ENCODE measurements at regions not wholly inside any gene's neighbourhood (a gene's known extent, or its start where the extent isn't known, plus 50 kb on each side); places are given as distances from the start of the nearest gene placed in this dataset.

DNA sequence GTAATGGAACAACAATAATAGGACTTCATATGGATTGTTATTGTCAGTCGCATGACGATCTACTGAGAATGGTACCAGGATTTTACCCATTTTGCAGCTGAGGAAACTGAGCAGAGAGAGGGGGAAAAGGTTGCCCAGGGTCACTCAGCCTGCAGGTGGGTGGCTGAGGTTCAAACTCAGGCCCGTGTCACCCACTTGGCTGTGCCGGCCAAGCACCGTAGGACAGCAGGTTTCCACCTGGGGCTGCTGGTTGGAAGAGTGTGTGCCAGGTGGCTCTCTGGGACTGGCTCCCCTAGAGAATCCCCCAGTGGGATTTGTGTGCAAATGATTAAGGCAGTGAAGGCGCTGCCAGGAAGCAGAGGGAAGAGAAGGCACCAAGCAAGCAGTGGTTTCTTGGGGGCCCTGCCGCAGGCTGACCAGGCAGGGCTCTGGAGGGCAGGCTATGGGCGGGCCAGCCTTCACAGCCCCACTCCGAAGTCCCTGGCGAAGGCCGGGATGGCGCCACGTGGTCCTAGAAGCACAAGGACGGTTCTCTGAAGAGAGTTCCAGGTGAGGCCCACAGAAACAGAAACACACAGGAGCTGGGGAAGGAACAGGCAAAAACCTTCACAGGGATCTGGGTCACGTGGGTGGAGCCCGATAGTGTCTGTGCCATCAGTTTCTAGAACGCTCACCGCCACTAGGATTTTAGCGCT is 163.5 kb downstream of the IRF8 start:
- no peak for FAIRE-seq

DNA sequence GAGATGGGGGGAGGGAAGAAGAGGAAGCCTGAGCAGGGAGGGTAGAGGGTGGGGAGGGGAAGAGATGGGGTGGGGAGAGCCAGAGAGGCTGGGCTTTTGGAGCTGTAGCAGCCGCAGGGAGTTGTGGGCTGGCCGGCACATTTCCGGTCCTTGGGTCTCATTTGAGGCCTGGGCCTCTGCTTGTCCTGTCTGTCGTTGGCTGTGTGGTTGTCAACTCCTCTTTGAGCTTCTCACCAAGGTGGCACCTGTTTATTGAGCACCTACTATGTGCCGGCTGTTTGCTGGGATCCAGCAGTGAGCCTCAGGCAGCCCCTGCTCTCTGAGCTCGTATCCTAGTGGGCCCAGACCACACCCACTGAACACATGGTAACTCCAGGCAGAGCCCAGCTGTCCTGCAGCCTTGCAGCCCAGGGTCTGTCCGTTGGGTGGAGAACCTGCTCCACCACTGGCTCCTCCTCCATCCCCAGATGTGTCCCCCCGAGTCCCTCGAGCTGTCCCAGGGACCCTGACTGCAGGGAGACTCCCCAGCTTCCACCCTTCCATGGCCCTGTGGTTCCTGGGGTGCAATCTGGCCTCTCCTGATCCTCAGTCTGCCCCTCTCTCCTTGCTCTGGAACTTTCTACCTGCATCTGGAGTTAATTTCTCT is 164.9 kb downstream of the IRF8 start:
- FAIRE-seq, result no peak

GRCh38 chr16:86064431-86065250 is 165.7 kb downstream of the IRF8 start:
- no peak for FAIRE-seq

DNA sequence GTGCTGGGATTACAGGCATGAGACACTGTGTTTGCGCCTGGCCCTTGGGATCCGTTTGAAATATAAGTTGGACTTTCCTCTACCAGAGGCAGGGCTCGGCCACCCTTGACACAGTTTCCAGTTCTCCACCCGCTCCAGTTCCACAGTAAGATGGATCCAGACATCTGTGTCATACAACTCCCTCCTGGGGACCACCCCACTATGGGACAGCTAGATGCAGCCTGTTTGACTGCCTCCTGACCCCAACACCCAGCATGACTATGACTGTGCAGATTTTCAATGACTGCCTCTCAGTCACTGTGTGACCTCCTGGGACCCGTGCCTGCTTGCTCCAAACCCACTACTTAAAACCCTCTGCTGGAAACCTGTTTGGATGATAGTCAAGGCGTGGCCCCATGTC is 166.7 kb downstream of the IRF8 start:
- no peak for FAIRE-seq

DNA sequence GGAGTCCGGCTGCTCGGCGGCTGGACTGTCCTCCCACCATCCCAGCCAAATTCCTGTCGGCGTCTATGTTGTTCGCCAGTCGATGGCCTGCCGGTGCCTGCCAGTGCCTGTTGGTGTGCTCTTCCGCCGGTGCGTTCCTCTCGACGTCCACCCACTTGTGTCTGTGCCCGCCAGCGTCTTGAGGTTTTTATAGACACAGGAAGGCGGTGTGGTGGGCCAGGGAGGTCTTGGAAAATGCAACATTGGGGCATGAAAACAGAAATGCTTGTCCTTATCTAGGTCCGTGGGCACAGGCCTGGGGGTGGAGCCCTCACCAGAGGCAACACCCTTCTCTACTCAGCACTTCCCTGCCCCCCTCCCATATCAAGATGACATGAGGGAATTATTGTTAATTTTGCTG is 167.8 kb downstream of the IRF8 start:
- FAIRE-seq, result no peak

- FAIRE-seq, result no peak
Measured at GRCh38 chr16:86067516-86067915, 168.6 kb downstream of the IRF8 start.

DNA sequence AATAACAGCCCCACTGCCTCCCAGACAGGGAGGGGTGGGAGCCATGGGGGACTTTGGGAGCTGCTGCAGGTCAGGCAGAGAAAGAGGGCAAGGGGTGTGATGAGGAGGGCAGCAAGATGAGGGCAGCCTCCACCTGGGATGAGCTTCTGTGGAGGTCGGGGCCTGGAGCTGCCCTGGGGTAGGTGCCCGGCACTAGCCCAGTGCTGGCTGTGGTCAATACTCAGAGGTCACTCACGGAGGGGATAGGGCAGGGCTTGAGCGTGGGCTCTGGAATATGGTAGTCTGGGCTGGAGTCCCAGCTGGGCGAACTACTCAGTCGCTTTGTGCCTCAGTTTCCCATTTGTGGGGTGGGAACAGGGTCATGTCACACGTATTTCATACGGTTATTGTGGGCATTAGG is 169.0 kb downstream of the IRF8 start:
- no peak for FAIRE-seq

DNA sequence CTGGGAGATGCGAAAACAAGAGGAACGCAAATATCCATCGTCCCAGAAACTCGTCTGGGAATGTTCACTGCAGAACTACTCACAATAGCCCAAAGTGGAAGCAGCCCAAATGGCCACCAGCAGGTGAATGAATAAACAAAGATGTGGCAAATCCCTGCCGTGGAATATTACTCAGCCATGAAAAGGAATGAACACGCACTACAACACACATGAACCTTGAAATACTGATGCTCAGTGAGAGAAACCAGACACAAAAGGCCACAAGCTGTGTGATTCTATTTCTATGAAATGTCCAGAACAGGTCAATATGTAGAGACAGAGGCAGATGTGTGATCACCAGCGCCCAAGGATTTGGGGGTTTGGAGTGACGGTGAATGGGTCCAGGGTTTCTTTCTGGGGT is 169.8 kb downstream of the IRF8 start:
- no peak for FAIRE-seq

DNA sequence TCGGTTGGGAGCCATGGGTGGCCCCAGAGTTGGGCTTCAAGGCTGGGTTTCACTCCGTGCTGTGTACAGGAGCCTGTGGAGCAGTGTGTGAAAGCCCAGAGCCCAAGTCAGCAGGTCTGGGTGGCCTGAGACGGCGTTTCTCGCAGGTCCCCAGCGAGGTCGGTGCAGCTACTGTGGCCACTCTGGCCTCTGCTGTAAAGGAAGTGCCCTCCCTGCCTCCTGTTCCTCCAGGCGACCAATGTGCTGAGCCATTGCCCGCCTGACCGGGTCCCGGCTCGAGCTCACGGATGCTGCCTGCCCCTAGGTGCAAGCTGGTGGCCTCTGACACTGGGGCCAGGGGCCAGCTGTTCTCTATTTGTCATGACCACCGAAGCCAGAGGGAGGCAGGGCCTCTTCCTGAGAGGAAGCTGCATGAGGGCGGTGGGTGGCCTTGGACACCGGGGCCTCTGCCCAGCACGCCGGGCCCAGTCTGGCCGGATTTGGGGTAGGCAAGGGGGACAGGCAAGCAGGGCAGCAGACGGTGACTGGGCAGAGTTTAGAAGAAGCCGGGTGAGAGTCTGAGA is 170.9 kb downstream of the IRF8 start:
- FAIRE-seq, result no peak

DNA sequence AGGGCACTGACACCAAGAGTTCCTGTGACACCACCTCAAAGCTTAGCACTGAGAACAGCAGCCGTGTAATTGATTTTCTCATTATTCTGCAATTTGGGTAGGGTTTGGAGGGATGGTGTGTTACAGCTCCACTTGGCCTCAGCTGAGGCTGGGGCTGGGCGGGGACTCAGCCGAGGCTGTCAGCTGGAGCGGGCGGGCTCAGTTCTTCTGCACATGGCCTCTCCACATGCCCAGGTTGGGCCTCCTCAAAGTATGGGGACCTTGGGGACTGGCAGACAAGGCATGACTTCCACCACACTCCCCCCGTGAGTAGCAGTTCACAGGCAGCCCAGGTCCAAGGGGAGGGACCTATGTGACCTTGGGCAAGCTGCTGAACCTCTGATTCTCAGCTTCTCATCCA is 171.5 kb downstream of the IRF8 start:
- FAIRE-seq, result no peak

DNA sequence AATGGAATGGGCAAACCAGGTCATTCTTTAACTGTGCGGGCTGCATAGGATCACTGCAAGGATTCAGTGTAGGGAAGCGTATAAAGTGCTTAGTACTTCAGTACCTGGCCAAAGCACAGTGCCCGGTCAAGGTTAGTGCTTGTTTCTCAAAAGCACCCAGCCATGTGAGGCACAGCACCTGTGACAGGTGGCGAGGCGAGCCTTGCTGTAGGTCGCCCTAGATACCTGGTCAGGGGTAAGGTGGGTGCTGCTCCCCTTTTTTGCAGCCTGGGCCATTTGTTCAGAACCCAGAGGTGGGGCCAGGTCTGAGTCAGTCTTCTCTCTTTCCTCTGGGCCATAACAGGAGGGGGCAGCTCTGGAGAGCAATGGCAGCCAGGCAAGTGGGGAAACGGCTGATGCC is 172.0 kb downstream of the IRF8 start:
- FAIRE-seq, result no peak

DNA sequence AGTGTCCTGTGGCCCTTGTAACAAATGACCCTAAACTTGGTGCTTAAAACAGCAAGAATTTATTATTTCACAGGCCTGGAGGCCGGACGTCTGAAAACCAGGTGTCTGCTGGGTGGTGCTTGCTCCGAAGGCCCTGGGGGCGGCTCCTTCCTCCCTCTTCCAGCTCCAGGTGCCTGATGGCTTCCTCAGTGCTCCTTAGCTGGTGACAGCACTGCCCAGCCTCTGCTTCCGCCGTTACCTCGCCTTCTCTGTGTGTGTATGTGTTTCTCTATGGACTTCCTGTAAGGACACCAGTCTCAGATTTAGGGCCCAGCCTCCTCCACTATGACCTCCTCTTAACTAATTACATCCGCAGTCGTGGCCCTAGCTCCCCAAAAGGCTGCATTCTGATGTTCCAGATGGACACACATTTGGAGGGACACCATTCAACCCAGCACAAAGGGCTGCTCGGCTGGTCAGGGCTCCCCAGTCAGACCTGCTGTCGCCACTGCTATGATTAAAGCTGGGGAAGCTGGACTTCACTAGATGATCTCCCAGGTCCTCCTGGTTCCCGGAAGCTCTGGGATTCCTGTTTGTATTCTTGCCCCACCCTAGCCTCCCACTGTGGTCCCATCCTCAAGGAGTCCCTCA is 172.8 kb downstream of the IRF8 start:
- no peak for FAIRE-seq

DNA sequence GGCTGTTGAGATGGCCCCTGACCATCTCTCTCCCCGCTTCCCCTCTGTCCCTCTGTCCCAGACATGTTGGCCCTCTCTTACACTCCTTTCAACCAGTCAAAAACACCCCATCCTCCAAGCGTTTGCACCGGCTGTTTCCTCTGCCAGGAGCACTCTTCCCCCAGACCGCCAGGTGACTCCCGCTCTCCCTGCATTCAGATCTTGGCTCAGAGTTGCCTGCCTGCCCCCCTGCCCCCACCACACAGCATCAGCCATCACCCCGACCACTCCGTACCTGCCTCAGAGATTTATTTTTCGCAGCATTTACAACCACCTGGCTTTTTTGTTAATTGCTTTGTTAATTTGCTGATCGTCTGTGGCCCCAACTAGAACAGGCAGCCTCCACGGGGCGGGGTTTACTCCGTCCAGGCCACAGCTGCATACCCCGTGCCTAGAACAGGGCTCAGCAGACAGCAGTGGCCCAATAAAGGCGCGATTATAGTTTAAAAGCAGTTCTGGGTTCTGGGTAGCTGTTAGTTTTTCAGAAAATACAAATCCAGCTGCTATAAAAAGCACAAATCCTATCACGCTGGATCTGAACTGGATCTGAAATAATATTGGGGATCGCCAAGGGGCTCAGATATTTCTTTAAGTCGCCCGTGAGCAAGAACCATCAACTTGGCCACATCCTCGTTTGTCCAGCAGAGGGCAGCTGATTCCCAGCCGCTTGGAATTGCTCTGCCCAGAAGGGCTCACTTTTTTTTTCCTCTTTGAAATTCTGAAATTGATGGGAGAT is 173.6 kb downstream of the IRF8 start:
- FAIRE-seq, result peak; percentile 32

DNA sequence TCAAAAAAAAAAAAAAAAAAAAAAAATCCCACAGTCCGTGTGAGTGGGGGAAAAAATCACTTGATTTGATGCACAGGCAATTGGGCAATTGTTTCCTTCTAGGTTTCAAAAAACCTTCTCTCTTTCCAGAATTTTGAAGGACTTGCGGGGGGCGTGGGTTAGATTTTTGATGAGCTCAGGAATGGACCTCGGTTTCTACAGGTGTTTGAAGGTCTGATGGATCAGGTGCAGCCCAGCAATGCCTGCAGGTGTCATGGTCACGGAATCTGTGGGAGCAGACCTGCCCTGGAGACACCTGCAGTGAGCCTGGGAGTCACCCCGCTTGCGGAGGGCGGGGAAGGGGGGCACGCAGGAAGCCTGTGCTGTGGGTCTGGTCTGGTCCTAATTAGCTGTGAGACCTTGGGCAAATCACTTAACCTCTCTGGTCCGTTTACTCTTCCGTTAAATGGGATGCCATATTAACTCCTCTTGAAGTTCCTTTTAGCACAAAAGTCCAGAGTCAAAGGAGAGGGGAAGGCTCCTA is 174.2 kb downstream of the IRF8 start:
- no peak for FAIRE-seq

DNA sequence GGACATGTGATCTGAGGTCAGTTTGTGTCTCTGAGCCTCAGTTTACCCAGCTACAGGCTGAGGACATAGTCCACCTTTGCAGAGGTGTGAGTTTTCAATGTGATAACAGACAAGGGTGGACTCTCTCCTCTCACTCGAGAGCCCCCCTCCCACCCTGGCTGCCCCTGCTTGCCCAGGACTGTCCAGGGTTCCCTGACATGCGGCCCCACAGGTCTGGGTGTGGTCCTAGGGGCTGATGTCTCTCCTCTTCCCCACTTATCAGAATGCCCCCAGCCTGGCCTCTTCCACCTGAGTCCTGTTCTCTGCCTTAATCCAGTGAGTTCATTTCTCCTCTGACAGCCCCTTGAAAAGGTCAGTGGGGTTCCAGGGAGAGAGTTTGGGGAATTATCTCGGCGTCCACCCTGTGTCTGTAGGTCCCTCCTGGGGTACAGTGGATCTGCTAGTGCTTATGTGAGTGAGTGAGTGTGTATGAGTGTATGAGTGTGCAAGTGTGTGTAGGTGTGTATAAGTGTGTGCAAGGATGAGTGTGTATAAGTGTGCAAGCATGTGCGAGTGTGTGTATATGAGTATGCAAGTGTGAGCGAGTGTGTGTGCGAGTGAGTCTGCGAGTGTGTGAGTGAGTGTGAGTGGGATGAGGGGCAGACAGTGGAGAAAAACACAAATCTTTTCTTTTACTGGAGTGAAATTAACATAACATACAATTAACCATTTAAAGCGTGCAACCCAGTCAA is 175.0 kb downstream of the IRF8 start:
- FAIRE-seq, result no peak

DNA sequence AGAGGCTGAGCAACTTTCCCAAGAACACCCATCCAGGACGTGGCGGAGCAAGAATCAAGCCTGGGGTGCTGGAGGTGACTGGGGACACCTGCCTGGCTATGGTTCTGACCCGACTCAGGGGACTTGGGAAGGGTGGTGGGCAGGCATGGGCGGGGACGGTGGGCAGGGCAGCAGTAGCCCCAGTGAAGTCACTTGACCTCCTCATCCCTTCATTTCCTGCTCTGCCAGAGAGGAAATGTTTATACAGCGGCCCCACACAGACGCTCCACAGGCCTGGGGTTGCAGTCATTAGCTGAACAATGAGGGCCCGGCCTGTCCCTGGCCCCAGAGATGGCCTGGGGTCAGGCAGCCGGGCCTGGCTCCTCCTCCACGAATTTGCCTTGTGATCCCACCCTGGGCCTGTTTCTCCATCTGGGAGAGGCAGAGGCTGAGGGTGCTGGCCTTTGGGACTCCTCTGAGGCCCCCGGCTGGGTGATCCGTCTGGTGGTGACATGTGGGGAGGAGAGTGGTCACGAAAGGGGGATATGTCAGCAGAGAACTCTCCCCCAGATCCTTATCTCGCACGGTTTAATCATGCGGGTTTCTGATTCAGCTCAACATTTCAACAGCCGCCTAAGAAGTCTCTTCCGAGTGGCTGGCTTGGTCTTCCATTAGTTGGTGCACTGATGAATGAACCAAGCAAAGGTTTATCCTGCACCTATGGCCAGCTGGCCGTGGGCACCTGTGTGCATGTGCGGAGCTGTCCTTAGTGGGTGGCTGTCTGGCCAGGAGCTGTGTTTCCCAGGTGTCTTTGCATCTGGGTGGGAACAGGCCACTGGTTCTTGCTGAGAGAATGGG is 175.9 kb downstream of the IRF8 start:
- no peak for FAIRE-seq

- no peak for FAIRE-seq
Measured at GRCh38 chr16:86075488-86075785, 176.5 kb downstream of the IRF8 start.

DNA sequence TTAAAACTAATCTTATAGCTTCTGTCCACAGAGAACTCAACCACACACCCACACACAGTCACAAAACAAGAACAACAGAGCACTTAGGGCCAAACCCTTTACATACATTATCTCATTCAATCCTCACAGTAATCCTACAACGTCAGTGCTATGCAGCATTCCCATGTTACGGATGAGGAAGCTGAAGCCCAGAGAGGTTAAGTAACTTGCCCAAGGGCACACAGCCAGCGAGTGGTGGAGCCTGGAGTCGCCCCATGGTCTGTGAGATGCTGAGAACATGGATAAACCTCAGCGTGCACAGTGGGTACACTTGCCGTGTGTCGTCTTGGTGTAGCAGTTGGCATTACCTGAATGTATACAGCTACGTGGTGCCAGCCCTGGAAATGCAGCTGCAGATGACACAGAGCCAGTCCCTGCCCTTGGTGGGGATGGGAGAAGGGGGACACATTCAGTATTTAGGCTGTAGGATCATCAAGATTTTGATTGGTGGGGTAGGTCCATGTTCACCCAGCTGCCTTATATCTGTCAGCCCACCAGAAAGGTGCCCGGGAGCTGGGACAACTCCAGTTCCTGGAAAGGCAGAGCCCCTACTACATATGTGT is 177.0 kb downstream of the IRF8 start:
- no peak for FAIRE-seq

DNA sequence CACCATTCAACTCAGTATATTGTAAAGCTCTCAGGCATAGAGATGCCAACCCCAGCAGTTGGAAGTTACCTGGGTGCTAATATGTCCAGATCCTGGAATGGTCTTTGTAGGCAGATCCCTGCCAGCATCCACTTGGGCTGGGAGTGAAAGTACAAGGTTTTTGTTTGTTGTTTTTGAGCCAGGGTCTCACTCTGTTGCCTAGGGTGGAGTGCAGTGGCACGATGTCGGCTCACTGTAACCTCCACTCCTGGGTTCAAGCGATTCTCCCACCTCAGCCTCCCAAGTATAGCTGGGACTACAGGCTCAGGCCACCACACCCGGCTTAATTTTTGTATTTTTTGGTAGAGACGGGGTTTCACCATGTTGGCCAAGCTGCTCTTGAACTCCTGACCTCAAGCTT is 177.6 kb downstream of the IRF8 start:
- no peak for FAIRE-seq

DNA sequence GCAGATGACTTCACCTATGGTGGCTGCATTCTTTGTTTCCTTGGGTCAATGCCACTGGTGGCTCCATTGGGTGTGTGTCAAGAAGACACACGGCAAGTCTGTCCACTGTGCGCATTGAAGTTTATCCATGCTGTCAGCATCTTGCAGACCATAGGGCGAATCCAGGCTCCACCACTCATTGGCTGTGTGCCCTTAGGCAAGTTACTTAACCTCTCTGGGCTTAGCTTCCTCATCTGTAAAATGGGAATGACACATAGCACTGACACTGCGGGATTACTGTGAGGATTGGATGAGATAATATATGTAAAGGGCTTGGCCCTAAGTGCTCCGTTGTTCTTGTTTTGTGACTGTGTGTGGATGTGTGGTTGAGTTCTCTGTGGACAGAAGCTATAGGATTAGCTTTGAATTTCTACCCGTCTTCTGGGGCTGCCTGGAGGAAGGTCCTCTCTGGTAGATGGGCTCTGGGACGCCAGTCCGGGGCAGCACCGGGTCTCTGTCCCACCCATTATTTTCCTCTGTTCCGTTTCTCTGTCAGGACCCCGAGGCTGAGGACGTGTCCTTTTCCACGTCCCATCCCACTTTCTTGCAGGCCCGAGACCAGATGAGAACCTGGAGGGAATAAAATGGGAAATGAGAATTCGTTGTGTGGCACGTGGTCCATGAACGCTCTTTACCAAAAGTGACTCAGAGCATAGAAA is 178.4 kb downstream of the IRF8 start:
- no peak for FAIRE-seq

All from A204.1 (cell line).